ENCODE measurements at regions not wholly inside any gene's neighbourhood (a gene's known extent, or its start where the extent isn't known, plus 50 kb on each side); places are given as distances from the start of the nearest gene placed in this dataset.

GRCh38 chr5:126065061-126065460, 358.1 kb upstream of the GRAMD2B start:
- no peak overlapping the region for H3K4me3 ChIP-seq (ENCODE audit: low read depth, low read length)
- no peak overlapping the region for H2BK5ac ChIP-seq (ENCODE audit: low read depth, low read length, poor library complexity)
- H3K27me3 ChIP-seq (ENCODE audit: insufficient read depth, low read length): no peaks in the 10 kb centered on the region
- WGBS (ENCODE audit: extremely low coverage, insufficient coverage, insufficient read length): no CpG with 5 or more reads among the region's 3 CpGs
- H3K4me2 ChIP-seq (ENCODE audit: low read length): no peak overlapping the region
- no peaks in the 10 kb centered on the region for H3K9me3 ChIP-seq (ENCODE audit: insufficient read depth, low read depth, low read length)
- H2BK12ac ChIP-seq (ENCODE audit: low read length): no peak overlapping the region
- no peak overlapping the region for H3K14ac ChIP-seq (ENCODE audit: low read length)
- H3K79me1 ChIP-seq (ENCODE audit: low read length): no peaks in the 10 kb centered on the region
- H3K18ac ChIP-seq (ENCODE audit: low read length): no peak overlapping the region
- no peaks in the 10 kb centered on the region for H3K4me1 ChIP-seq (ENCODE audit: control insufficient read depth in 1 of 2, insufficient read depth in 2 of 2, low read length in 2 of 2)
- no peak overlapping the region for H3K23ac ChIP-seq (ENCODE audit: low read length)
- no peak overlapping the region for H3K4ac ChIP-seq (ENCODE audit: low read depth, low read length)
- H3K9ac ChIP-seq (ENCODE audit: low read length): no peak overlapping the region
- no peak overlapping the region for H4K91ac ChIP-seq (ENCODE audit: low read depth, low read length)
- H2BK120ac ChIP-seq (ENCODE audit: insufficient read depth, low read length, poor library complexity): no peak overlapping the region
- no peaks in the 10 kb centered on the region for H3K36me3 ChIP-seq (ENCODE audit: control insufficient read depth in 1 of 2, insufficient read depth in 2 of 2, low read length in 2 of 2)
- H2AFZ ChIP-seq (ENCODE audit: insufficient read depth, low read length, poor library complexity): no peak overlapping the region
- no peak overlapping the region for H2AK5ac ChIP-seq (ENCODE audit: low read length)
- DNase-seq: no peak
- no peaks in the 10 kb centered on the region for H3K79me2 ChIP-seq (ENCODE audit: control insufficient read depth, insufficient read depth, low read length, poor library complexity)
- H3K27ac ChIP-seq (ENCODE audit: low read depth, low read length): no peak overlapping the region
- no peak overlapping the region for H4K8ac ChIP-seq (ENCODE audit: low read depth, low read length)
- no peak overlapping the region for H4K12ac ChIP-seq (ENCODE audit: low read depth, low read length)

- no peak overlapping the region for H3K18ac ChIP-seq (ENCODE audit: low read length)
- H3K4me1 ChIP-seq (ENCODE audit: control insufficient read depth in 1 of 2, insufficient read depth in 2 of 2, low read length in 2 of 2): no peaks in the 10 kb centered on the region
- DNase-seq: no peak
- no peak overlapping the region for H3K14ac ChIP-seq (ENCODE audit: low read length)
- no peaks in the 10 kb centered on the region for H3K79me2 ChIP-seq (ENCODE audit: control insufficient read depth, insufficient read depth, low read length, poor library complexity)
- H2AFZ ChIP-seq (ENCODE audit: insufficient read depth, low read length, poor library complexity): no peak overlapping the region
- no peak overlapping the region for H3K4me3 ChIP-seq (ENCODE audit: low read depth, low read length)
- no peak overlapping the region for H4K91ac ChIP-seq (ENCODE audit: low read depth, low read length)
- H3K79me1 ChIP-seq (ENCODE audit: low read length): no peaks in the 10 kb centered on the region
- WGBS (ENCODE audit: extremely low coverage, insufficient coverage, insufficient read length): no CpG with 5 or more reads among the region's 4 CpGs
- H3K4ac ChIP-seq (ENCODE audit: low read depth, low read length): no peak overlapping the region
- no peak overlapping the region for H2BK120ac ChIP-seq (ENCODE audit: insufficient read depth, low read length, poor library complexity)
- H3K4me2 ChIP-seq (ENCODE audit: low read length): no peak overlapping the region
- H4K12ac ChIP-seq (ENCODE audit: low read depth, low read length): no peak overlapping the region
- H2AK5ac ChIP-seq (ENCODE audit: low read length): no peak overlapping the region
- H2BK12ac ChIP-seq (ENCODE audit: low read length): no peak overlapping the region
- H3K23ac ChIP-seq (ENCODE audit: low read length): no peak overlapping the region
- H3K27me3 ChIP-seq (ENCODE audit: insufficient read depth, low read length): no peaks in the 10 kb centered on the region
- H4K8ac ChIP-seq (ENCODE audit: low read depth, low read length): no peak overlapping the region
- H3K27ac ChIP-seq (ENCODE audit: low read depth, low read length): no peak overlapping the region
- H3K9ac ChIP-seq (ENCODE audit: low read length): no peak overlapping the region
- H2BK5ac ChIP-seq (ENCODE audit: low read depth, low read length, poor library complexity): no peak overlapping the region
- H3K36me3 ChIP-seq (ENCODE audit: control insufficient read depth in 1 of 2, insufficient read depth in 2 of 2, low read length in 2 of 2): no peaks in the 10 kb centered on the region
- H3K9me3 ChIP-seq (ENCODE audit: insufficient read depth, low read depth, low read length): no peaks in the 10 kb centered on the region
Measured at GRCh38 chr5:126066836-126067235, 356.4 kb upstream of the GRAMD2B start.

GRCh38 chr5:126067404-126067803, 355.8 kb upstream of the GRAMD2B start:
- Histone ChIP-seq H3K4me1 (ENCODE audit: control insufficient read depth in 1 of 2, insufficient read depth in 2 of 2, low read length in 2 of 2) (no peaks in the 10 kb centered on the region), H3K79me2 (ENCODE audit: control insufficient read depth, insufficient read depth, low read length, poor library complexity) (no peaks in the 10 kb centered on the region), H3K4ac (ENCODE audit: low read depth, low read length) (no peak overlapping the region), H2AK5ac (ENCODE audit: low read length) (no peak overlapping the region), H2BK120ac (ENCODE audit: insufficient read depth, low read length, poor library complexity) (no peak overlapping the region), H4K8ac (ENCODE audit: low read depth, low read length) (no peak overlapping the region), H2BK12ac (ENCODE audit: low read length) (no peak overlapping the region), H3K9ac (ENCODE audit: low read length) (no peak overlapping the region), H3K14ac (ENCODE audit: low read length) (no peak overlapping the region), H3K27me3 (ENCODE audit: insufficient read depth, low read length) (no peaks in the 10 kb centered on the region), H3K79me1 (ENCODE audit: low read length) (no peaks in the 10 kb centered on the region), H4K91ac (ENCODE audit: low read depth, low read length) (no peak overlapping the region), H3K36me3 (ENCODE audit: control insufficient read depth in 1 of 2, insufficient read depth in 2 of 2, low read length in 2 of 2) (no peaks in the 10 kb centered on the region), H3K27ac (ENCODE audit: low read depth, low read length) (no peak overlapping the region), H3K4me3 (ENCODE audit: low read depth, low read length) (no peak overlapping the region), H2AFZ (ENCODE audit: insufficient read depth, low read length, poor library complexity) (no peak overlapping the region), H3K23ac (ENCODE audit: low read length) (no peak overlapping the region), H3K18ac (ENCODE audit: low read length) (no peak overlapping the region), H3K9me3 (ENCODE audit: insufficient read depth, low read depth, low read length) (no peaks in the 10 kb centered on the region), H3K4me2 (ENCODE audit: low read length) (no peak overlapping the region), H2BK5ac (ENCODE audit: low read depth, low read length, poor library complexity) (no peak overlapping the region), H4K12ac (ENCODE audit: low read depth, low read length) (no peak overlapping the region)
- WGBS (ENCODE audit: extremely low coverage, insufficient coverage, insufficient read length): no CpG with 5 or more reads among the region's 2 CpGs
- DNase-seq: peak in 1 of 2 donors; percentile 29

- Histone ChIP-seq H2BK12ac (ENCODE audit: low read length) (no peak overlapping the region), H3K36me3 (ENCODE audit: control insufficient read depth in 1 of 2, insufficient read depth in 2 of 2, low read length in 2 of 2) (no peaks in the 10 kb centered on the region), H3K4me3 (ENCODE audit: low read depth, low read length) (no peak overlapping the region), H3K4ac (ENCODE audit: low read depth, low read length) (no peak overlapping the region), H3K14ac (ENCODE audit: low read length) (no peak overlapping the region), H2AK5ac (ENCODE audit: low read length) (no peak overlapping the region), H2BK5ac (ENCODE audit: low read depth, low read length, poor library complexity) (no peak overlapping the region), H3K4me2 (ENCODE audit: low read length) (no peak overlapping the region), H4K12ac (ENCODE audit: low read depth, low read length) (no peak overlapping the region), H2BK120ac (ENCODE audit: insufficient read depth, low read length, poor library complexity) (no peak overlapping the region), H3K23ac (ENCODE audit: low read length) (no peak overlapping the region), H2AFZ (ENCODE audit: insufficient read depth, low read length, poor library complexity) (no peak overlapping the region), H3K9ac (ENCODE audit: low read length) (no peak overlapping the region), H3K27ac (ENCODE audit: low read depth, low read length) (no peak overlapping the region), H4K91ac (ENCODE audit: low read depth, low read length) (no peak overlapping the region), H3K27me3 (ENCODE audit: insufficient read depth, low read length) (no peaks in the 10 kb centered on the region), H4K8ac (ENCODE audit: low read depth, low read length) (no peak overlapping the region), H3K9me3 (ENCODE audit: insufficient read depth, low read depth, low read length) (no peaks in the 10 kb centered on the region), H3K79me2 (ENCODE audit: control insufficient read depth, insufficient read depth, low read length, poor library complexity) (no peaks in the 10 kb centered on the region), H3K79me1 (ENCODE audit: low read length) (no peaks in the 10 kb centered on the region), H3K18ac (ENCODE audit: low read length) (no peak overlapping the region), H3K4me1 (ENCODE audit: control insufficient read depth in 1 of 2, insufficient read depth in 2 of 2, low read length in 2 of 2) (no peaks in the 10 kb centered on the region)
- no peak for DNase-seq
- WGBS (ENCODE audit: extremely low coverage, insufficient coverage, insufficient read length): no CpG with 5 or more reads among the region's 3 CpGs
Measured at GRCh38 chr5:126069329-126069728, 353.9 kb upstream of the GRAMD2B start.
